ENCODE measurements at regions not wholly inside any gene's neighbourhood (a gene's known extent, or its start where the extent isn't known, plus 50 kb on each side); places are given as distances from the start of the nearest gene placed in this dataset.

DNA sequence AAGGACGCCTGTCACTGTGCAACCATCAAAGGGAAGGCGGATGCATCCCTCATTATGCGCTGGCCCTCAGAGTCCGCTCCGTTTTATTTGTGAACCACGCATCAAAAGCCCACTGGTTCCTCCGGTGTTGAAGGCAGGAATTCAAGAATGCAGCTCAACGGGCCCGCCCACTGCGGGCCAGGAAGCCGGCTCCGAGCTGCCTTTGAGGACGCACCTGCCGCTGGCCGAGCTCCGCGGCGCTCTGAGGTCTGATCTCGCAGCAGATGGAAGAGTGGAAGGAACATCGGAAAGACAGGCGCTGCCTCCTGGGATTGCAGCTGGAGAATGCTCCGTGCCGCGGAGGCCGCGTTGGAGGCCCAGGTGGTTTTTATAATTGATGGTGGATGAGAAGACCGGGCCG lies 56.9 kb upstream of the ADGRA1 start:
- TF ChIP-seq, protein P1, sequence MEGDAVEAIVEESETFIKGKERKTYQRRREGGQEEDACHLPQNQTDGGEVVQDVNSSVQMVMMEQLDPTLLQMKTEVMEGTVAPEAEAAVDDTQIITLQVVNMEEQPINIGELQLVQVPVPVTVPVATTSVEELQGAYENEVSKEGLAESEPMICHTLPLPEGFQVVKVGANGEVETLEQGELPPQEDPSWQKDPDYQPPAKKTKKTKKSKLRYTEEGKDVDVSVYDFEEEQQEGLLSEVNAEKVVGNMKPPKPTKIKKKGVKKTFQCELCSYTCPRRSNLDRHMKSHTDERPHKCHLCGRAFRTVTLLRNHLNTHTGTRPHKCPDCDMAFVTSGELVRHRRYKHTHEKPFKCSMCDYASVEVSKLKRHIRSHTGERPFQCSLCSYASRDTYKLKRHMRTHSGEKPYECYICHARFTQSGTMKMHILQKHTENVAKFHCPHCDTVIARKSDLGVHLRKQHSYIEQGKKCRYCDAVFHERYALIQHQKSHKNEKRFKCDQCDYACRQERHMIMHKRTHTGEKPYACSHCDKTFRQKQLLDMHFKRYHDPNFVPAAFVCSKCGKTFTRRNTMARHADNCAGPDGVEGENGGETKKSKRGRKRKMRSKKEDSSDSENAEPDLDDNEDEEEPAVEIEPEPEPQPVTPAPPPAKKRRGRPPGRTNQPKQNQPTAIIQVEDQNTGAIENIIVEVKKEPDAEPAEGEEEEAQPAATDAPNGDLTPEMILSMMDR (conservative IDR thresholded peaks at IDR 0.05; ENCODE audit: low read length) = no peak
- H3K4me3 ChIP-seq (ENCODE audit: low read length) = no peak overlapping the region
- no peak for DNase-seq (ENCODE audit: low read depth)

DNA sequence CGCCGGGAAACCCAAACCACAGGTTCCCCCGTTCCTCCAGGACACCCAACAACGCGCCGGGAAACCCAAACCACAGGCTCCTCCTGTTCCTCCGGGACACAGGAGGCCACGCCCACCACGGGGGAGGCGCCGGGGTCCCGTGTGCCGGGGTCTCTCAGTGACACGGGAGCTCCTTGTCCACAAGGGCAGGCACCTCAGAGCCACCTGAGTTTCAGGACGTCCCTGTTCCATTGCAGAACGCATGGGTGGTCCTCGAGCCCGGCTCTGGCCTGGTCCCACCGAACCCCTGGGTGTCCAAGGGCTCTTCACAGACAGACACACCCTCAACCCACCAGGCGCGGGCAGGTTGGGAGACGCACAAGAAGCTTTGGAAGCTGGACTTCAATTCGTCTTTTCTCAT lies 57.6 kb upstream of the ADGRA1 start:
- TF ChIP-seq, protein P1 (conservative IDR thresholded peaks at IDR 0.05; ENCODE audit: low read length) = no peak

DNA sequence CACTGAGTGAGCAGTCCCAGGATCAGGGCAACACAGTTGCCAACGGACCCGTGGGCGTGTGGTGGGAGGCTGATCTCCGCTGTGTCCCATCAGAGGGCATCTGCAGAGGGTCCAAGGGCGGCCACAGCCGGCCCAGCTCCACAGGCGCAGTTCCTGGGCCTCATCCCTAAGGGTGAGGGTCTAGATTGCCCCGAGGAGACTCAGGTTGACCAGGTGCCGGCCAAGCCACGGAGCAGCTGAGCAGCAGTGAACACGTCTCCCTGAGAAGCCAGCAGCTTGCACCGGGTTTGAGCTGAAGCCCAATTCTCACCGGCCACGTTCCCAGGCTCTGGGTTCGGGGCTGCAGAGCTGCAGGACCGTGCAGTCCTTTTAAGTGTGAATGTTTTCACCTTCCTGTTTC lies 58.8 kb upstream of the ADGRA1 start:
- TF ChIP-seq, protein P1 (conservative IDR thresholded peaks at IDR 0.05; ENCODE audit: low read length) = no peak
- no peak for DNase-seq (ENCODE audit: low read depth)
- no peak overlapping the region for H3K4me3 ChIP-seq (ENCODE audit: low read length)

More for the DNA sequence above, 57.6 kb upstream of the ADGRA1 start:
- DNase-seq (ENCODE audit: low read depth) = no peak
- H3K4me3 ChIP-seq (ENCODE audit: low read length) = no peak overlapping the region

DNA sequence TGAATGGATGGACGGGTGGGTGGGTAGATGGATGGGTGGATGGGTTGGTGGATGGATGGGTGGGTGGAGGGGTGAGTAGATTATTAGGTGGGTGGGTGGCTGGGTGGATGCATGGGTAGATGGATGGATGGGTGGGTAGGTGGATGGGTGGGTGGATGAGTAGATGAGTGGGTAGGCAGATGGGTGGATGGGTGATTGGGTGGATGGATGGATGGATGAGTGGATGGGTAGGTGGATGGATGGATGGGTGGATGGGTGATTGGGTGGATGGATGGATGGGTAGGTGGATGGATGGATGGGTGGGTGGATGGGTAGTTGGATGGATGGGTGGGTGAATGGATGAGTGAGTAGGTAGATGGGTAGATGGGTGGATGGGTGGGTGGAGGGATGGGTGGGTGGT lies 59.6 kb upstream of the ADGRA1 start:
- no peak overlapping the region for H3K4me3 ChIP-seq (ENCODE audit: low read length)
- TF ChIP-seq, protein P1 (conservative IDR thresholded peaks at IDR 0.05; ENCODE audit: low read length) = no peak
- no peak for DNase-seq (ENCODE audit: low read depth)

DNA sequence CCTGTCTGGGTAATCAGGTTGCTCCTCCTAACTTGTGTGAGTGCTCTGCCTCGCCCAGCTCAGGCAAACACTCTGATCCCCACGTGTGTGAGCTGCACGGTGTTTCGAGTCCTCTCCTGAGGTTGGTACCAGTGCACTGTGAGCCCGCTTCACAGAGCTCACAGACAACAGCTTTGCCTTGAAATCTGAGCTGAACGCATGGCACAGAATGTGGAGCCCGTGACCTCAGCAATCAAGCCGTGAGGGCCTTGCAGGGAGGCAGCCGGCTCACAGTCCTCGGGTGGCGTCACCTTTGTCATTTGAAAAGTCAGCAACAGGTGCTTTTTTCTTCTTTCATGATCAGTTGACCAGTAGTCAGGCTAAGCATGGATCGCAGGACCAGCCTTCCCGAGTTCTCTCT lies 60.2 kb upstream of the ADGRA1 start:
- no peak for DNase-seq (ENCODE audit: low read depth)
- TF ChIP-seq, protein P1 (conservative IDR thresholded peaks at IDR 0.05; ENCODE audit: low read length) = no peak
- H3K4me3 ChIP-seq (ENCODE audit: low read length) = no peak overlapping the region

DNA sequence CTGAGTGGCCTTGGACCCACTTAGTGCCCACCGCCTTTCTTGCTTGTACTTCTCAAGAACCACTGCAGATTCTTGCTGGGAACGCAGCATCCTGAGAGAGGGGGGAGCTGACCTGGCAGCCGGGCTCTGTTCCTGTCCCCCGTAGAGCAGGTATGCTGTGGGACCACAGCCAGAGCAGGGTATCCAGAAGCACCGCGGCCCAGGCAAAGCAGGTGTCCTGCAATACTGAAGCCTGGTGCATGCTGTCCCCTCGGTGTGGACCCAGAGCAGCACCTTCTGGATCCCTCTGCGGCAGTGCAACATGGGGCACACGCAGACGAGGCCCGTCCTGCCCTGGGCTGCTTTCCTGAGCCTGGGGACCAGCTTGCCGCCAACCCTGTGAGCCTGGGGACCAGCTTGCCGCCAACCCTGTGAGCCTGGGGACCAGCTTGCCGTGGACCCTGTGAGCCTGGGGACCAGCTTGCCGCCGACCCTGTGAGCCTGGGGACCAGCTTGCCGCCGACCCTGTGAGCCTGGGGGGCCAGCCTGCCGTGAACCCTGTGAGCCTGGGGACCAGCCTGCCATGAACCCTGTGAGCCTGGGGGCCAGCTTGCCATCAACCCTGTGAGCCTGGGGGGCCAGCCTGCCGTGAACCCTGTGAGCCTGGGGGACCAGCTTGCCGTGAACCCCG lies 60.9 kb upstream of the ADGRA1 start:
- H3K4me3 ChIP-seq (ENCODE audit: low read length) = no peak overlapping the region
- TF ChIP-seq, protein P1 (conservative IDR thresholded peaks at IDR 0.05; ENCODE audit: low read length) = no peak
- no peak for DNase-seq (ENCODE audit: low read depth)

DNA sequence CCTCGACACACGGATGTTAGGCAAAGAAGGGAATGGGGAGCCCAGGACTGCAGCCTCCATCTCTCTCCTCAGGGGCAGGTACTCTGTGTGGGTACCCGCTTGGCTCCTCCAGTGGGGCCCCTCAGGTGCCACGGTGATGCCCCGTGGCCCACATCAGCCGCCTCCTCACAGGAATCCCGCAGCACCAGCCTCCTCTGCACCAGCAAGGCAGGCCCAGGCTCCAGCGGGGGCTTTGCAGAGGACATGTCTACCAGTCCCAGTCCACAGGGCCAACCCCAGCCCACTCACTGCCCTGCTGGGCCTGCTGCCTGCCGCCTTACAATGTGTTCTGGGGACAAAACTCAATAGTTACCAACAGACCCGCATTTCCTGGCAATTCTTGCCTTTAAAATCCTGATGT lies 61.6 kb upstream of the ADGRA1 start:
- TF ChIP-seq, protein P1 (conservative IDR thresholded peaks at IDR 0.05; ENCODE audit: low read length) = no peak
- no peak for DNase-seq (ENCODE audit: low read depth)

More for the DNA sequence above, 61.6 kb upstream of the ADGRA1 start:
- H3K4me3 ChIP-seq (ENCODE audit: low read length) = no peak overlapping the region

All from AG10803 (cell line).